Smooth muscle cell (in vitro differentiated cells): ENCODE measurements at regions not wholly inside any gene's neighbourhood (a gene's known extent, or its start where the extent isn't known, plus 50 kb on each side); places are given as distances from the start of the nearest gene placed in this dataset.

Source experiments
- DNase-seq: peaks from one replicate; lab custom pipeline; 2025; ENCODE audit not compliant: unreplicated experiment; lab: John Stamatoyannopoulos, UW
- H2AFZ ChIP-seq: fragments of 200-600 bp; sonication (generic); 2 replicates; pipeline ENCODE4 v1.6.0; 2016; ENCODE audit warnings: antibody characterized with exemption, low read depth, mild to moderate bottlenecking
- H3F3A ChIP-seq: fragments of 200-600 bp; sonication (generic); 2 replicates; pipeline ENCODE4 v1.6.0; 2017; ENCODE audit warnings: antibody characterized with exemption, low read depth
- H3K27ac ChIP-seq: fragments of 200-600 bp; sonication (generic); 2 replicates; pipeline ENCODE4 v1.5.1; 2016; ENCODE audit warnings: low read depth, mild to moderate bottlenecking
- H3K27me3 ChIP-seq: fragments of 200-600 bp; sonication (generic); 2 replicates; pipeline ENCODE4 v1.6.1; 2016; ENCODE audit warnings: low read depth, mild to moderate bottlenecking
- H3K36me3 ChIP-seq: fragments of 200-600 bp; sonication (generic); 2 replicates; pipeline ENCODE4 v1.5.1; 2016; ENCODE audit warnings: low read depth
- H3K4me1 ChIP-seq: fragments of 200-600 bp; sonication (generic); 2 replicates; pipeline ENCODE4 v1.5.1; 2016; ENCODE audit warnings: low read depth
- H3K4me2 ChIP-seq: fragments of 200-600 bp; sonication (generic); 2 replicates; pipeline ENCODE4 v1.6.0; 2016; ENCODE audit warnings: mild to moderate bottlenecking
- H3K4me3 ChIP-seq: fragments of 200-600 bp; sonication (generic); 2 replicates; pipeline ENCODE4 v1.5.1; 2016; ENCODE audit warnings: mild to moderate bottlenecking
- H3K79me2 ChIP-seq: fragments of 200-600 bp; sonication (generic); 2 replicates; pipeline ENCODE4 v1.6.0; 2016; ENCODE audit warnings: low read depth, mild to moderate bottlenecking
- H3K9ac ChIP-seq: fragments of 200-600 bp; sonication (generic); 2 replicates; pipeline ENCODE4 v1.6.0; 2016; ENCODE audit warnings: low read depth
- H3K9me3 ChIP-seq: fragments of 200-600 bp; sonication (generic); replicated peaks from 2 replicates; pipeline ENCODE4 v1.5.1; 2016; ENCODE audit warnings: low read depth
- H4K20me1 ChIP-seq: fragments of 200-600 bp; sonication (generic); 2 replicates; pipeline ENCODE4 v1.6.0; 2016; ENCODE audit warnings: low read depth
- whole genome bisulfite sequencing: methylation state at CpG from one replicate; pipeline ENCODE4 v1.1.7; 2016; ENCODE audit warnings: low lambda C conversion rate; 5-methylcytosine and 5-hydroxymethylcytosine counted together
- TF ChIP-seq, protein P1 (sequence below): fragments of 200-600 bp; sonication (generic); IDR thresholded peaks from 2 replicates; pipeline ENCODE4 v1.5.1; 2017; ENCODE audit warnings: borderline replicate concordance, mild to moderate bottlenecking, antibody characterized with exemption; ENCODE audit not compliant: insufficient read depth, poor library complexity, severe bottlenecking

DNA sequence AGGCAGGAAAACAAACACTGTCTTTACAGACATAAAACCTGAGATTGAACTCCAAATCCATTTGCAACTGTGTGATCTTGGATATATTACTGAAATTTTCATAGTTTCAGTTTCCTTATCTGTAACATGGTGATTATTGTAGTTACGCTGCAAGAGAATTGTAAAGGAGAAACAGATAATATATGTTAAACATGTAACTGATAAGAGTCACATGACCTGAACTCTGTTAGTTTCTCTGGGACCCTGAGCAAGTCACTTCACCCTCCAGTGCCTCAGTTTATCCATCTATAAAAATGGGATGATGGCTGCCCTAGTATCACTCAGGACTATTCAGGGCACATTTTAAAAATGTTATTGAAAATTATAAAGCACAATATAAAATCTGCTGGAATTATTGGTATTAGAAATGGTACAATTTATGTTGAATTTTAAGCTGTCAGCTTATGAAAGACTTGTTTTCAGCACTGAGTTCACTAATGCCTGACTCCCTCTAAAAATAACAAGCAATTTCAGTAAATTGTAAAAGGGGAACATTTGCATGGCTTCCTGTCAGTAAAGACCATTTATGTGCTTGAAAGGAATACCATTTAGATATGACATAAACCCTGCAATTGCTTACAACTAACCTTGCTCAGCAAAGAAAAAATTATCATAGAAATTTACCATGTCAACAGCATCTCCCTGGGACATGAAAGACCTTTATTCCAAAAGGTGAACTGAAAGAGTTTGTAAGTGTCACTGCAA lies 393.5 kb downstream of the RAD51AP2 start:
- Histone ChIP-seq H4K20me1 (no peaks in the 10 kb centered on the region), H3K4me1 (no peaks in the 10 kb centered on the region), H3F3A (no peaks in the 10 kb centered on the region), H3K9me3 (no peaks in the 10 kb centered on the region), H3K27ac (no peak overlapping the region), H3K4me3 (no peak overlapping the region), H3K36me3 (no peaks in the 10 kb centered on the region), H3K27me3 (no peaks in the 10 kb centered on the region), H3K79me2 (no peaks in the 10 kb centered on the region), H3K9ac (no peak overlapping the region), H2AFZ (no peak overlapping the region), H3K4me2 (no peak overlapping the region)
- no peak for DNase-seq
- TF ChIP-seq, protein P1, sequence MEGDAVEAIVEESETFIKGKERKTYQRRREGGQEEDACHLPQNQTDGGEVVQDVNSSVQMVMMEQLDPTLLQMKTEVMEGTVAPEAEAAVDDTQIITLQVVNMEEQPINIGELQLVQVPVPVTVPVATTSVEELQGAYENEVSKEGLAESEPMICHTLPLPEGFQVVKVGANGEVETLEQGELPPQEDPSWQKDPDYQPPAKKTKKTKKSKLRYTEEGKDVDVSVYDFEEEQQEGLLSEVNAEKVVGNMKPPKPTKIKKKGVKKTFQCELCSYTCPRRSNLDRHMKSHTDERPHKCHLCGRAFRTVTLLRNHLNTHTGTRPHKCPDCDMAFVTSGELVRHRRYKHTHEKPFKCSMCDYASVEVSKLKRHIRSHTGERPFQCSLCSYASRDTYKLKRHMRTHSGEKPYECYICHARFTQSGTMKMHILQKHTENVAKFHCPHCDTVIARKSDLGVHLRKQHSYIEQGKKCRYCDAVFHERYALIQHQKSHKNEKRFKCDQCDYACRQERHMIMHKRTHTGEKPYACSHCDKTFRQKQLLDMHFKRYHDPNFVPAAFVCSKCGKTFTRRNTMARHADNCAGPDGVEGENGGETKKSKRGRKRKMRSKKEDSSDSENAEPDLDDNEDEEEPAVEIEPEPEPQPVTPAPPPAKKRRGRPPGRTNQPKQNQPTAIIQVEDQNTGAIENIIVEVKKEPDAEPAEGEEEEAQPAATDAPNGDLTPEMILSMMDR = no peak
- WGBS = 76% methylated on average over 1 of the region's 1 CpG

DNA sequence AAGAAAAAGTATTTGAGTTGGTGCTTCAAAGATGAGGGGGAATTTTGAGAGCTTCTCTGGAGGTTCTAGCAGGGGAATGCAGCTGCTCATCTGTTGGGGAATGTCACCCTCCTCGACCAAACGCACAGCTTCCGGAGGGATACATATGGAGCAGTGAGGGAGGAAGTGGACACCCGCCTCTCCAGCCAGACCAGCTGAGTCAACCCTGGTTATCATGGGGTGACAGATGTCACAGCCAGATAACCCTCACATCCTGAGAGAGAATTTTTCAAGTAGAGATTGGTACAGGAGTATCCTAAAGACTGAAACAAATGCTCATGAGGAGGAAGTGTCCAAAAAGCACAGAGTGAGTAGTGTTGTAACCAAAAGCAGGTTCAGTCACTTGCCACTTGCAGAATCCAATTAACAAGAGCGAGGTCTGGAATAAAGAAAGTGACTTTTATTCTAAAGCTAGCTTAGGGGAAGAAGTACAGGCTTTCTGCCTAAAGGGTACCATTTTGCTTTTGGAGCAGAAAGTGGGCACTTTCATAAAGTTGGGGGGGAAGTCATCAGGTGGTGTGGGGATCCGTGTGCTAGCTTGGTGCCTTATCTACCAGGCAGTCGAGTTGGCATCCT lies 395.2 kb downstream of the RAD51AP2 start:
- 72% methylated on average over 7 of the region's 7 CpGs for WGBS
- Histone ChIP-seq H3K27me3 (no peaks in the 10 kb centered on the region), H3K4me2 (no peak overlapping the region), H3F3A (no peaks in the 10 kb centered on the region), H3K9me3 (no peaks in the 10 kb centered on the region), H3K9ac (no peak overlapping the region), H3K36me3 (no peaks in the 10 kb centered on the region), H3K4me3 (no peak overlapping the region), H4K20me1 (no peaks in the 10 kb centered on the region), H3K79me2 (no peaks in the 10 kb centered on the region), H3K4me1 (no peaks in the 10 kb centered on the region), H2AFZ (no peak overlapping the region), H3K27ac (no peak overlapping the region)
- TF ChIP-seq, protein P1 = no peak
- DNase-seq = no peak

DNA sequence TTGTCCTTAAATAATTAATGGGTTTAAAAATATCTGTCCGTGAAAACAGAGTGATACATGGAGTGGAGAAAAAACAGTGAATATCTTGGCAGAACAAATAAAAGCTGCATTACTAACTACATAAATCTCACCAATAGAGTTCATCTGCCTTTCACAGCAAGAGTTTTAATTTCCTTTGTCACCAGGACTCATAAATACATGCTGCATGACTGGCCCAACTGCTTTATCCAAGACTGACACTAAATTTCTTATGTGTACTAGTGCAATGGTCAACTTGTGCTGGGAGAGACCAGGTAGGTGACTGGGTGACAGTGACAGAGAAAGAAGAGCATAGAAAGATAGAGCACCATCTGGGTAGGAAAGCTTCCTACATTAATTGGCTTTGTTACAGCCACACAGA lies 402.8 kb downstream of the RAD51AP2 start:
- TF ChIP-seq, protein P1 = no peak
- Histone ChIP-seq H3K79me2 (no peaks in the 10 kb centered on the region), H2AFZ (no peak overlapping the region), H3K27me3 (no peaks in the 10 kb centered on the region), H3K4me1 (no peaks in the 10 kb centered on the region), H3F3A (no peaks in the 10 kb centered on the region), H3K4me3 (no peak overlapping the region), H3K4me2 (no peak overlapping the region), H3K9me3 (no peaks in the 10 kb centered on the region), H3K27ac (no peak overlapping the region), H4K20me1 (no peaks in the 10 kb centered on the region), H3K9ac (no peak overlapping the region), H3K36me3 (no peaks in the 10 kb centered on the region)
- DNase-seq = no peak
- WGBS = 97% methylated on average over 1 of the region's 1 CpG
